HEK293 (cell line): ENCODE measurements at regions not wholly inside any gene's neighbourhood (a gene's known extent, or its start where the extent isn't known, plus 50 kb on each side); places are given as distances from the start of the nearest gene placed in this dataset.

ENCODE experiments used
- CTCF ChIP-seq: fragments of 450-650 bp; formaldehyde crosslinking; IDR thresholded peaks from 2 replicates; pipeline ENCODE4 v1.5.1; 2016; ENCODE audit warnings: missing biosample characterization, missing genetic modification characterization
- GLI4 ChIP-seq: fragments of 450-650 bp; formaldehyde crosslinking; IDR thresholded peaks from 2 replicates; pipeline ENCODE4 v1.5.1; 2016; ENCODE audit warnings: missing biosample characterization, missing genetic modification characterization
- HOXA7 ChIP-seq: sonication (generic); formaldehyde crosslinking; IDR thresholded peaks from 2 replicates; pipeline ENCODE4 v1.8.1; 2022; ENCODE audit warnings: missing genetic modification reagents, borderline replicate concordance
- KLF7 ChIP-seq: fragments of 450-650 bp; formaldehyde crosslinking; IDR thresholded peaks from 2 replicates; pipeline ENCODE4 v1.5.1; 2016; ENCODE audit warnings: missing biosample characterization, missing genetic modification characterization, borderline replicate concordance
- REST ChIP-seq: fragments of 450-650 bp; formaldehyde crosslinking; IDR thresholded peaks from 2 replicates; pipeline ENCODE4 v1.5.1; 2016; ENCODE audit warnings: missing biosample characterization, missing genetic modification characterization
- ZBTB49 ChIP-seq: fragments of 450-650 bp; formaldehyde crosslinking; IDR thresholded peaks from 2 replicates; pipeline ENCODE4 v1.5.1; 2016; ENCODE audit warnings: missing biosample characterization, missing genetic modification characterization, low read depth
- ZFP41 ChIP-seq: fragments of 450-650 bp; formaldehyde crosslinking; IDR thresholded peaks from 2 replicates; pipeline ENCODE4 v1.5.1; 2016; ENCODE audit warnings: missing biosample characterization, missing genetic modification characterization, borderline replicate concordance
- ZNF112 ChIP-seq: fragments of 450-650 bp; formaldehyde crosslinking; IDR thresholded peaks from 2 replicates; pipeline ENCODE4 v1.5.0; 2017; ENCODE audit warnings: missing biosample characterization, missing genetic modification characterization
- ZNF16 ChIP-seq: fragments of 450-650 bp; formaldehyde crosslinking; IDR thresholded peaks from 2 replicates; pipeline ENCODE4 v1.5.1; 2016; ENCODE audit warnings: low read depth, missing biosample characterization, missing genetic modification characterization
- ZNF19 ChIP-seq: fragments of 450-650 bp; formaldehyde crosslinking; IDR thresholded peaks from 2 replicates; pipeline ENCODE4; 2016; ENCODE audit warnings: missing biosample characterization, missing genetic modification characterization, low read depth
- ZNF2 ChIP-seq: fragments of 450-650 bp; formaldehyde crosslinking; IDR thresholded peaks from 2 replicates; pipeline ENCODE4 v1.5.1; 2016; ENCODE audit warnings: missing biosample characterization, missing genetic modification characterization
- ZNF280D ChIP-seq: fragments of 450-650 bp; formaldehyde crosslinking; IDR thresholded peaks from 2 replicates; pipeline ENCODE4 v1.5.1; 2016; ENCODE audit warnings: missing biosample characterization, missing genetic modification characterization
- ZNF777 ChIP-seq: fragments of 450-650 bp; formaldehyde crosslinking; IDR thresholded peaks from 2 replicates; pipeline ENCODE4 v1.5.1; 2017; ENCODE audit warnings: missing biosample characterization, missing genetic modification characterization, borderline replicate concordance

- TF ChIP-seq ZNF112 (no peak), ZNF777 (tag by site-specific recombination) (no peak), ZFP41 (no peak), ZNF2 (tag by site-specific recombination) (no peak), CTCF (no peak), ZNF16 (tag by site-specific recombination) (no peak), GLI4 (tag by site-specific recombination) (no peak), HOXA7 (CRISPR knock-in tag) (no peak), REST (tag by site-specific recombination) (no peak), ZBTB49 (tag by site-specific recombination) (no peak), ZNF19 (no peak), ZNF280D (tag by site-specific recombination) (no peak), KLF7 (no peak)
Measured at GRCh38 chr10:58901092-58901646, 275.3 kb upstream of the PHYHIPL start.
